Left ventricle myocardium superior (tissue), 1 donor: ENCODE measurements at regions not wholly inside any gene's neighbourhood (a gene's known extent, or its start where the extent isn't known, plus 50 kb on each side); places are given as distances from the start of the nearest gene placed in this dataset.

Experiments
- ATAC-seq: fragments of 200-7000 bp; cut with Tn5 transposase; one replicate; pipeline ENCODE4 v1.9.1; 2020; ENCODE audit warnings: mild to moderate bottlenecking, moderate library complexity
- DNase-seq: peaks from one replicate; pipeline ENCODE4 v3.0.0-alpha.2; 2020
- intact Hi-C: fragments of 100-400 bp; cut with micrococcal nuclease; formaldehyde crosslinking; loops from one replicate; pipeline ENCODE4 v1.11.0; 2022
- donor health status: DM: no; HTN: yes; CAD: no; lungs with severe emphysema.

- intact Hi-C loops: no loop called here
- no peak for ATAC-seq
- DNase-seq: no peak
Measured at GRCh38 chr20:53693262-53693871, 99.7 kb upstream of the ZNF217 start.

DNA sequence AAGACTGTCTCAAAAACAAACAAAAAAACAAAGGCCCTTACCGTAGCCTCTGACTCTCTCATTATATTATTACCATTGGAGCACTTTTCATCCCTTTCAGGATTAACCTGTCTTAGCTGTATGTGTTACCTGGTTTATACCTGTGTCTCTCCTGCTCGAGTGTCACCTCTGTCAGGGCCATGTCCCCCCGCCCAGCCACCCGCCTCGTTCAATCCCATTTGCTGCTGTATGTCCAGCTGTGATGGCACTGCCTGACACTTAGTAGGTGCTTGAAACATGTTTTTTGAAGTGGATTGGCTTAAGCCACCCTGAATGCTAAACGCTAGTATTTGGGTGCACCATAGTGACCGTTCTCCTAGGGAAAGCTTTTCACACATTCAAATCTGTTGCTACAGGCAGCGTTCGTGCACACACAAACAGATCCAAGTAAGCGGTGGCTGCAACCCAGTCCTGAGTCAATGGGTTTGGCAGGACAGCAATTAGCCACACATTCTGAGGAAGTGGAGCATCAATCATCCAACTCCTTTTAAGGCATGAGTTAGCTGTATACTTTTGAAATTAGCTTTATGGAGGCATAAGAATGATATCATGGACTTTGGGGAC is 98.9 kb upstream of the ZNF217 start:
- intact Hi-C loops: no loop called here
- DNase-seq (no peak), ATAC-seq (peak; percentile 68)

GRCh38 chr20:53691811-53692192 is 98.2 kb upstream of the ZNF217 start:
- DNase-seq (no peak), ATAC-seq (no peak)
- intact Hi-C loops: no loop called here

DNA sequence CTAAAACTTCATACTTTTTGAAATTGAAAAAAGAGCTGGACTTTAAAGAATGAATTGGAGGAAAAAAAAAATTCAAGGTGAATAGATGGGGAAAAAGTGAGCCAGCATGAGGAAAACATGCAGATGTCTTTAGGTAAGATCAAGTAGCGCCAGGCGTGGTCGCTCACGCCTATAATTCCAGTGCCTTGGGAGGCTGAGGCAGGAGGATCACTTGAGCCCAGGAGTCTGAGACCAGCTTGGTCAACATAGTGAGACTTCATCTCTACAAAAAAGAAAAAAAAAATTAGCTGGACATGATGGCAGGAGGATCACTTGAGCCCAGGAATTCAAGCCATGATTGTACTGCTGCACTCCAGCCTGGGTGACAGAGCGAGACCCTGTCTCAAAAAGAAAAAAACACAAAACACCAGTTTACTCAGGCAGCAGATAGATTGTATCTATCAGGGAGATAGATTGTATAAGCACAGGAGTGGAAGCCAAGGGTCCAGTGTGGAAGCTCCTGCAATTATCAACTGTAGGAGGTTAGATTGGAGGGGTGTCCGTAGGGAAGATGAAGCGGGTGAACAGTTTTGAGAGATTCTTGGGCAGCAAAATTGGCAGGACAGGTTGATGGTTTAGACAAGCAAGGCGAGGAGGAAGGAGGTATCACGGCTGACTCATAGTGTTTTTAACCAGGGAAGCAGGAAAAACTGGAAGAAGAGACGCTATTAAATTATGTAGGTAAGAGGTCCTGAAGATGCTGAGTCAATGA is 97.6 kb upstream of the ZNF217 start:
- ATAC-seq: no peak

GRCh38 chr20:53688085-53688484 is 94.4 kb upstream of the ZNF217 start:
- no peak for ATAC-seq
- intact Hi-C loops: no loop called here
- no peak for DNase-seq

More for the DNA sequence above, 97.6 kb upstream of the ZNF217 start:
- intact Hi-C loops: no loop called here
- DNase-seq: no peak

DNA sequence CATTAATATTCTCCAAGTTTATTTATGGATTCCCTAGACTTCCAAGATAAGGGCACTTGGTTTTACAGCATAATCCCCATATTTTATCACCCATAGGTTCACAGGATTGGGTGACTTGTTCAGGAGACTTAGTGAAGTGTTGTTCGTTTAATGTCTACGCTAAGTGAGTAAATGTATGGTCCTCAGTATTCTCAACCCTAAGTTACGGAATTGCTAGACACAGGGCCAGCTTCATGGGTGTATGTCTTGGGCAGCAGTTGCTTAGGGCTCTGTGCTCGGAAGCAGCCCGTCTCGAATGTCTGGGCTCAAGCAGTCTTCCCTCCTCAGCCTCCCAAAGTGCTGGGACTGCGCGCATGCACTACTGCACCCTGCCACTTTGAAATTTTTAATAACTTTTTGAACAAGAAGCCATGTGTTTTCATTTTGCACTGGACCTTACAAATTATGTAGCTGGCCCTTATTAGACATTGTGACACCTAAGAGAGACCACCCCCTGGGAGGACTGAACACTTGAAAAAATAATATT is 91.5 kb upstream of the ZNF217 start:
- DNase-seq: no peak
- intact Hi-C loops: no loop called here
- ATAC-seq: no peak

DNA sequence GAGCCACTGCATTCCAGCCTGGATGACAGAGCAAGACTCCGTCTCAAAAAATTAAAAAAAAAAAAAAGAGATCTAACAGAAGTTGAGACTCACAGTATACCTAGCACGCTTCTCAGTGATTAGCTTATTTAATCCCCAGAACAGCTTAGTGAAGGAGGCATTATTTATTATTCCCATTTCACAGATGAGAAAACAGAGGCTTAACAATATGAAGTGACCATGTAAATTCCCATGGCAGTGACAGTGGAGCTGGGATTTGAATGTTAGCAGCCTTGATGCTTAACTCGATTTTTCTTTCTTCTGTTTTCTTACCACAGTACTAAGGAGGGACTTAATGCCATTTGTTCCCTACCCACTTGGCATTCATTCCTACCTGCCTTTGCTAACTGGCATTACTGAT is 89.9 kb upstream of the ZNF217 start:
- DNase-seq: no peak
- no peak for ATAC-seq
- intact Hi-C loops: no loop called here

GRCh38 chr20:53681352-53682212 is 87.9 kb upstream of the ZNF217 start:
- no peak for ATAC-seq
- intact Hi-C loops: no loop called here
- no peak for DNase-seq

DNA sequence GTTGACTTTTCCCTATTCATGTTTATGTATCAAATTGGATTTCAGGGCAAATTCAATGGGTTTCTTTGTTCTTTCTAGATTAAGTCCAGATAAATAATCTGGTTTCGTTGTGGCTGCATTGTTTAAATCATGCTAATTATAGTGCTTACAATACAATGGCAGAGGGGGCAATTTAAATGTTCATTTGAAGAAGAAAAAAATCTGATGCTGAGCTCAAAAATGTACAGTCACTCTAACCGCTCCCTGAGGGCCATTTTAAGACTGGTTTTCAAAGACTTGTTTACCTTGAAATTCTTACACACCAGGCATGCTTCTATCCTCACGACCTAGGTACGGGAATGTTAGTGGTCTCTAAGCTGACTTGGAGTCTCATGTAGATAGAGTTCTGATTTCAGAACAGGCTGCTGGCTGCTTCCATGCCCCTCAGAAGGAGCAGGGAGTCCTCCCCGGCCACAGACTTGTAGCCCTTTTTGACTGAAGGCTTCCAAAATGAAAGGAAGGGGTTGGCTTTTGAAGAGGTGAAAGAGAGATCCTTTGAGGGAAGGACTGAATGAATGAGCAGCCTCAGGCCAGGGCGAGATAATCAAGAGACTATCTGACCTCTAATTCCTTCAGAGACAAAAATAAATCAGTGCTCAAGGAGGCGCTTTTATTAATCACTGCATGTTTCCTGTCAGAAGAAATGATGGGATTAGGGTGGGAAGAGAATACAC is 86.1 kb upstream of the ZNF217 start:
- no peak for ATAC-seq
- DNase-seq: no peak
- intact Hi-C loops: no loop called here

GRCh38 chr20:53678990-53679596 is 85.5 kb upstream of the ZNF217 start:
- DNase-seq (no peak), ATAC-seq (peak; percentile 78)
- intact Hi-C loops: no loop called here

DNA sequence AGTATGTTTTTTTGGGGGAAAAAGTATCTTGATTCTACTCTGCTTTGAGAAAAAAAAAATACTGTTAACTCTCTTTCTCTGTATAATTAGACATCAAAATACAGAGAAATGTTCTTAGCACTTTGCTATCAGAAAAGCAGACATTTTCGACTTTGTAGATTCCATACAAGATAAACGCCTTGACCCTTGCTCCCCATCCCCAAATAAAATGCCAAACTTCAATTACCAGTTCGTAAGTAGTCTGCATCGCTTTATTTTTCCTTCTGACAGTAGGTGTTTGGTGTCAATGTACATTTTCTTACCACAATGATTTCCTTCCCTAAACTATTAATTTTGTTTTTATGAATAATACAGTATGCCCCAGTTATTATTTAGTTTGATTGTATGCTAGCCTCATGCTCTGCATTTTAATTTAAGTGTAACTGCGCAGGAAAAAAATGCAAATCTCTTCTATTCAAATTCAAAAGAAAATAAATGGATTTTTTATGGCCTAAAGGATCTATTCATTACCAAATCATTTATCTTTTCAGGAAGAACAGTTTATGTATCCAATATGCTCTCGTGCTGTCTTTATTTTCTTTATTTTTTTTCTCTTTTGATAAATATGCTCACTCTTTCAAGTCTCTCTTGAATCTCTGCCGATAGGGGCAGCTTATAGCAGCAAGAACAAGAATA is 84.8 kb upstream of the ZNF217 start:
- ATAC-seq: no peak
- no peak for DNase-seq
- intact Hi-C loops: no loop called here

DNA sequence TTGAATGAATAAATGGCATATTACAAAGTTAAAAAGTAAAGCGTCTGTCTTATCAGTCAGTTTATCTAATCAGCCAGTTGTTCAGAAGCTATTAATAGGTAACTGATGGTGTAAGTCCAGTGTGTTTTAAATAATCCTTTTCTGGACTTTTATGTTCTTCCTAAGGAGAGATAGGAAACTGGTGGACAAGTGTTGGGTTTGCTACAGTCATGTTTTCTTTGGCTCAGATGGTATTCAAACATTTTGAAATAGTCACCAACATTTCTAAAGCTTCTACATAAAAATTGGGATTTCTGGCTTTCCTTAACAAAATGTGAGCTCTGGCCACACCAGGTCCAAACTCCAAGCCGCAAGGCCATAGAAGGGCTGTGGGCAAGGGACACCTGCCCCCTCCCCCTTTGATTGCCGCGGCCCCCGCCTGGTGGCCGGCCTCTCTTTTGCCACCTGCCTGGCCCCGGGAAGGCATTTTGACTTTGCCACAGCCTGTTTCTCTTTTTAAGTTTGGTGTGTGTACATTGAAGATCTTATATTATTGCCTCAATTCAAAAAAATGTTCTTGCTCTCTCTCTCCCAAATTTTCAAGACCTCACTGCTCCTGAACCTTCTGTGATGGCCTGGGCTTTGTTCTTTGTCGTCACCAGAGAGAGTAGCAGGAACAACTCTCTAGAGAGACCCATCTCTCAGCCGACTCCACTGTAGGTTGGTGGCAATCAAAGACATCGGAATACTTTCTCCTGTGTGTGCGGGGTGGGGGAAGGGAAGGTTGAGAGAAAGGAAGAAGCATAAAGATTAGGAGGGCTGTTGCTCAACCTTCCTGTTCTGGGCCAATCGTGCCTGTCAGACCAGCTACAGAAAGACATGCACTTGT is 84.0 kb upstream of the ZNF217 start:
- ATAC-seq: peak; percentile 86
- intact Hi-C loops: no loop called here
- no peak for DNase-seq

DNA sequence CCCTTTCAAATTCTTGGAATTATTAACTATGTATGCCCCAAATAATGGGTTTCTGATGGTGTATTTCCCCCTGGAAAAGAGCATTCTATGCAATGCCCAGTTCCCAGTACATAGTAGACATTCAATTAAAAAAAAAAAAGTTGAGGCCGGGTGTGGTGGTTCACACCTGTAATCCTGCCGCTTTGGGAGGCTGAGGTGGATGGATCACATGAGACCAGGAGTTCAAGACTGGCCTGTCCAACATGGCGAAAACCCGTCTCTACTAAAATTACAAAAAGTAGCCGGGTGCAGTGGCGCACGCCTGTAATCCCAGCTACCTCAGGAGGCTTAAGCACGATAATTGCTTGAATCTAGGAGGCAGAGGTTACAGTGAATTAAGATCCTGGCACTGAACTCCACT is 83.3 kb upstream of the ZNF217 start:
- peak; percentile 53 for ATAC-seq
- intact Hi-C loops: no loop called here

GRCh38 chr20:53676519-53676822 is 82.8 kb upstream of the ZNF217 start:
- ATAC-seq (no peak), DNase-seq (no peak)
- intact Hi-C loops: no loop called here

More for the DNA sequence above, 83.3 kb upstream of the ZNF217 start:
- DNase-seq: no peak

DNA sequence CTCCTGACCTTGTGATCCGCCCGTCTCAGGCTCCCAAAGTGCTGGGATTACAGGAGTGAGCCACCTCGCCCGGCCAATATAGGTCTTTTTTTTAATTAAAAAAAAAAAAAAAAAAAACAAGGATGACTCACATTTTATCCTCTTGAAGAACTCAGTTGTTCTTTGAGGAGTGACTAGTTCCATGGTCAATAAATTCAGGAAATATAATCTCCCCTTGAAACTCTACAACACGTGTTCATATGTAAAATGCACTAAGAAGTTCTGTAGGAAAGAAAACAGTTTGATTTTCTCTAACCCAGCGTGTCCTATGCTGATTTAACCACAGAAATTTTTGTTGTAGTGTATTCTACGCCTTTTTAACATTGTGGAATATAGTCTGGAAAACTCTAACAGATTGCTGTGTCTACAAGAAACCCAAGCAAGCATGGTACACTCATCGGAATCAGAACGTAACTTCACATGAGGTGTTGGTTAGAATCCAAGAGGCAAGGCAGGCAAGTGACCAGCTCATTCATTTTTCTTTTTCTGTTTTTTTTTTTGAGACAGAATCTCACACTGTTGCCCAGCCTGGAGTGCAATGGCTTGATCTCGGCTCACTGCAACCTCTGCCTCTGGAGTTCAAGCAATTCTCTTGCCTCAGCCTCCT is 79.0 kb upstream of the ZNF217 start:
- intact Hi-C loops: no loop called here
- ATAC-seq (no peak), DNase-seq (no peak)

- ATAC-seq: no peak
- intact Hi-C loops: no loop called here
- no peak for DNase-seq
Measured at GRCh38 chr20:53671370-53671769, 77.7 kb upstream of the ZNF217 start.
